ENCODE measurements at regions not wholly inside any gene's neighbourhood (a gene's known extent, or its start where the extent isn't known, plus 50 kb on each side); places are given as distances from the start of the nearest gene placed in this dataset.

- no peak overlapping the region for H3K4me3 ChIP-seq (ENCODE audit: low read length)
- DNase-seq (ENCODE audit: low read depth), result peak; percentile 0
- TF ChIP-seq CTCF (conservative IDR thresholded peaks at IDR 0.05; ENCODE audit: low read length), result no peak
Observed at GRCh38 chr4:16337936-16338335, 111.7 kb upstream of the TAPT1 start.

GRCh38 chr4:16334601-16335000 is 108.3 kb upstream of the TAPT1 start:
- no peak for DNase-seq (ENCODE audit: low read depth)
- no peak for TF ChIP-seq CTCF (conservative IDR thresholded peaks at IDR 0.05; ENCODE audit: low read length)
- H3K4me3 ChIP-seq (ENCODE audit: low read length), result no peak overlapping the region

- H3K4me3 ChIP-seq (ENCODE audit: low read length), result no peak overlapping the region
- no peak for DNase-seq (ENCODE audit: low read depth)
- TF ChIP-seq CTCF (conservative IDR thresholded peaks at IDR 0.05; ENCODE audit: low read length), result no peak
Observed at GRCh38 chr4:16329797-16330134, 103.5 kb upstream of the TAPT1 start.

- H3K4me3 ChIP-seq (ENCODE audit: low read length), result no peak overlapping the region
- no peak for TF ChIP-seq CTCF (conservative IDR thresholded peaks at IDR 0.05; ENCODE audit: low read length)
- DNase-seq (ENCODE audit: low read depth), result peak; percentile 1
Observed at GRCh38 chr4:16329125-16329796, 103.0 kb upstream of the TAPT1 start.

- TF ChIP-seq CTCF (conservative IDR thresholded peaks at IDR 0.05; ENCODE audit: low read length), result no peak
- H3K4me3 ChIP-seq (ENCODE audit: low read length), result no peak overlapping the region
- DNase-seq (ENCODE audit: low read depth), result no peak
Observed at GRCh38 chr4:16322183-16322582, 95.9 kb upstream of the TAPT1 start.

GRCh38 chr4:16315456-16315855 is 89.2 kb upstream of the TAPT1 start:
- no peak for TF ChIP-seq CTCF (conservative IDR thresholded peaks at IDR 0.05; ENCODE audit: low read length)
- DNase-seq (ENCODE audit: low read depth), result no peak
- no peak overlapping the region for H3K4me3 ChIP-seq (ENCODE audit: low read length)

- TF ChIP-seq CTCF (conservative IDR thresholded peaks at IDR 0.05; ENCODE audit: low read length), result no peak
- H3K4me3 ChIP-seq (ENCODE audit: low read length), result no peak overlapping the region
- no peak for DNase-seq (ENCODE audit: low read depth)
Observed at GRCh38 chr4:16310606-16311005, 84.3 kb upstream of the TAPT1 start.
